AG10803 (cell line): ENCODE measurements at regions not wholly inside any gene's neighbourhood (a gene's known extent, or its start where the extent isn't known, plus 50 kb on each side); places are given as distances from the start of the nearest gene placed in this dataset.
"Not testable (repeated sequence)": the region's sequence is repeated elsewhere in the genome, so short reads cannot be mapped to it uniquely, and the experiment has no call there.

Experiments
- DNase-seq: peaks from one replicate; pipeline ENCODE4 v3.0.0; 2010; ENCODE audit warnings: low read depth
- H3K4me3 ChIP-seq: 2 replicates; pipeline ENCODE4 v1.5.1; 2011; ENCODE audit warnings: mild to moderate bottlenecking, low read length, control low read depth
- CTCF ChIP-seq: conservative IDR thresholded peaks from 2 replicates; pipeline ENCODE4 v1.5.1; 2011; ENCODE audit warnings: mild to moderate bottlenecking, low read length, control low read depth, inconsistent platforms

DNA sequence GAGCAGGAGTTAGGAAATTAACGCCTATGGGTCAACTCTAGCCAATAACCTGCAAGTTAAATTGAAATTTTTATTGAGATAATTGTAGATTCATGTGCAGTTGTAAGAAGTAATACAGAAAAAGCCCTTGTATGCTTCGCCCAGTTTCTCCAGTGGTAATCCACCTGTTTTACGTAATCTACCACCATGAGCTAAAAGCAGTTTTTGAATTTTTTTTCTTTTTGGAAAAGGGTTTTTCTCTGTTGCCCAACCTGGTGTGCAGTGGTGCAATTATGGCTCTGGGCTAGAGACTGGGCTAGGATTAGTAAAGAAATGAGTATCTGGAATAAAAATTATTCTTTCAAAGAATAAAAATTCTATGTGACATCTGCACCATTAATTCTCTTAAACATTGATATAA lies 116.2 kb downstream of the ZFP64 start:
- no peak overlapping the region for H3K4me3 ChIP-seq
- DNase-seq, result no peak
- TF ChIP-seq CTCF, result no peak

DNA sequence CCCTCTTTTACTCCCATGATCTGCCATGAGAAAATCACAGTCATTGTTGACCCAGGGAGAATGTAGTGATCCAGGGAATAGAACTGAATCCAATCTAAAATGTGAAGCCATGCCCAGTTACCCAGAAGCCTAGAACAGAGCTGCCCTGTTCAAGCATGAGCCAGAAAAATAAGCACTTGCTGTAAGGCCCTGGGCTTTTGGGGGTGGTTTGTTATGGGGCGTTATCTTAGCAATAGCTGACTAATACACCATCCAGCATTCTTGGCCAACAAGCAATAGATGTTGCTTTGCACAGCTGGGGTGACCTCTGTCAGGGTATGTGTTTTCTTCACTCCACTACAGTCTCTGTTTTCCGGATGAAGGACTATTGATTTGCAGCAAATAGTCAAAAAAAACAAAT lies 120.4 kb downstream of the ZFP64 start:
- no peak for TF ChIP-seq CTCF
- DNase-seq, result no peak

DNA sequence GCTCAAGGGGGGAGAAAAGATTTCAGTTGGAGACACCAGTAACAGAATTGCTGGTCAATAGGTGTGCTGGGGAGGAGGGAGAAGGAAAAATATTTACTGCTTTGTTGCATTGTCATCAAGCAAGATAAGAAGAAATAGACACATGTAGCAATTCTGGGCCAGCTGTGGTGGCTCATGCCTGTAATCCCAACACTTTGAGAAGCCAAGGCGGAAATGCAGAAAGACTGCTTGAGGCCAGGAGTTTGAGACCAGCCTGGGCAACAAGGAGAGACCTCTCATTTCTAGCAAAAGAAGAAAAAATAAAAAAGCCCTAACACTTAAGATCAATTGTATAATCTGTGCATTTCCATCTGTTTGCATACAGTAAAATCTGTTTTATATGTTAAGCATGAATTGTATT lies 126.6 kb downstream of the ZFP64 start:
- H3K4me3 ChIP-seq, result no peak overlapping the region
- no peak for TF ChIP-seq CTCF
- DNase-seq, result no peak

More for the DNA sequence above, 120.4 kb downstream of the ZFP64 start:
- H3K4me3 ChIP-seq, result no peak overlapping the region

DNA sequence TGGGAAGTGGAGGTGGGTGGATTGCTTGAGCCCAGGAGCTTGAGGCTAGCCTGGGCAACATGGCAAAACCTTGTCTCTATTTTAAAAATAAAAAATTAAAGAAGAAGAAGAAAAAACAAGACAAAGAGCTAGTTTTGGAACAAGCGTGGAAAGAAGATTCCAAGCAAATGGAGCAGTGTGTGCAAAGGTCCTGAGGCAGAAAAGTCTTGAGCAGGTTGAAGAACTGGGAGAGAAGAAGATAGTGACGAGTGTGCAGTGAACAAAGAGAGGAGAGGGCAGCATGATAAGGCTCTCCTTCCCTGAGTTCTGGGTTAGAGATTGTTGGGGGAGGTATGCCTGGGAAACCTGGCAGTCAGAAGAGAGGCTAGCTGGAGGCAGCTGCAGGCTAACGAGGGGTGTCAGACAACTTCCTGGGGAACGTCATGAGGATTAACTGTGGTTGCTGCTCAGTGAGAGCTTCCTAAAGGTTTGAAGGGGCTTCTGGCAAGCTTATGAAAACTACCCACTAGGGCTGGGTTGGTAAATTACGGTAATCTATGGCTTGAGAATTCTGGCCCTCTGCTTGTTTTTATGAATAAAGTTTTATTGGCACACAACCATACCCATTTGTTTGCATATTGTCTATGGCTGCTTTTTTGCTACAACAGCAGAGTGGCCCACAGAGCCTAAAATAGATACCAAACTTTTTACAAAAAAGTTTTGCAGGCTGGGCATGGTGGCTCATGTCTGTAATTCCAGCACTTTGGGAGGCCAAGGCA lies 128.9 kb downstream of the ZFP64 start:
- no peak for DNase-seq
- H3K4me3 ChIP-seq, result no peak overlapping the region
- TF ChIP-seq CTCF, result no peak

GRCh38 chr20:52060794-52061714 lies 130.5 kb downstream of the ZFP64 start:
- no peak overlapping the region for H3K4me3 ChIP-seq
- peak; percentile 43 for DNase-seq
- TF ChIP-seq CTCF, result peak; percentile 48

DNA sequence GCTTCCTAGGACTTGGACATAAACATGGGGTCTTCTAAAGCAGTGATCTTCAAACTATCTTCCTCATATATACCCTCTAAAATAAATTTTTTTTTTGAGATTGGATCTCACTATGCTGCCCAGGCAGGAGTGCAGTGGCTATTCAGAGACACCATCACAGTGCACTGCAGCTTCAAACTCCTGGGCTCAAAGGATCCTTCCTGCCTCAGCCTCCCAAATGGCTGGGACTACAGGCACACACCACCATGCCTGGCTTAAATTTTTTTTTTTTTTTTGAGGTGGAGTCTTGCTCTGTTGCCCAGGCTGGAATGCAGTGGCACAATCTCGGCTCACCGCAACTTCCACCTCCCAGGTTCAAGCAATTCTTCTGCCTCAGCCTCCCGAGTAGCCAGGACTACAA lies 134.4 kb downstream of the ZFP64 start:
- not testable (repeated sequence) for DNase-seq, H3K4me3 ChIP-seq

DNA sequence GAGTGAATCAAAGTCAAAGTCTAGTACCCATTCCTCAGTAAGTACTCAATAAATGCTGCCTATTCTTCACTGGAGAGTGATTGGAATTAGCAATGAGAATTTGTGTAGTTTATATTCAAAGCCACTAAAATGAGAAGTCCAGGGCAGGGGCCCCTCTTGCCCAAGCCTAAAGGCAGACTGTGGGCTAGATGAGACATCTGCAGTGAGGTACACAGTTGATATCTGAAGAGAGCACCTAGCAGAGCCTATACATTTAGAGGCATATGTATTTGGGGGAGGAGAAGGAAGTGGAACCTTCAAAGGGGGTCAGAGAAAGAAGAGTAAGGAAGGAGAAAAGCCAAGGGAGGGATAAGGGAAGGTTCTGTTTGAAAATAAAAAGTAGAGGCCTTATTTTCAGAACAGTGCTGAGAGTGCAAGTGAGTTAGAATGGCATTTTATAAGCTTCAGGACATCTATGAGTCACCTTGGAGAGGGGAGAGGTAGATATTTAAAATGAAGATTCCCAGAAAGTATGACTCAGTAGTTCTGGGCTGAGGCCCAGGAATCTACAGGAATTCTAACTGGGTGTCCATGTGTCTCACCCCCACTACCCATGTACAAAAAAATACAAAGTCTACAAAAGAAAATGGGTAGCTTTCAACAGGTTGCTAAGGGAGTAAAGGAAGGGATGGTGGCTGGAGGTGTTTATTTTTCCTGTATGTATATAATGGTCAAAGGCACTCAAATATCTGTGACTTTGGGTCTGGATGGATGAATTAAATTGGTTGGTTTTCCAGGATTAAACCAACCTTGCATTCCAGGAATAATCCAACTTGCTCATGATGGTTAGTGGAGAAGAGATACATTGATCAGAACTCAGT lies 135.1 kb downstream of the ZFP64 start:
- no peak for TF ChIP-seq CTCF

More for the DNA sequence above, 135.1 kb downstream of the ZFP64 start:
- no peak overlapping the region for H3K4me3 ChIP-seq
- peak; percentile 91 for DNase-seq
